ENCODE measurements at regions not wholly inside any gene's neighbourhood (a gene's known extent, or its start where the extent isn't known, plus 50 kb on each side); places are given as distances from the start of the nearest gene placed in this dataset.
"Not testable (repeated sequence)": the region's sequence is repeated elsewhere in the genome, so short reads cannot be mapped to it uniquely, and the experiment has no call there.

- H3F3A ChIP-seq (ENCODE audit: insufficient read depth), result no peaks in the 10 kb centered on the region
- H3K36me3 ChIP-seq (ENCODE audit: low read depth), result no peaks in the 10 kb centered on the region
- H3K27ac ChIP-seq, result no peak overlapping the region
- no peak overlapping the region for H3K4me2 ChIP-seq (ENCODE audit: unreplicated experiment)
- H2AFZ ChIP-seq, result no peak overlapping the region
- no peaks in the 10 kb centered on the region for H3K9me2 ChIP-seq (ENCODE audit: insufficient read depth)
- TF ChIP-seq EZH2phosphoT487 (IDR thresholded peaks at IDR 0.05; ENCODE audit: insufficient read depth, low read depth) (no peak), EZH2 (IDR thresholded peaks at IDR 0.05; ENCODE audit: insufficient read depth, poor library complexity, severe bottlenecking) (no peak)
- H3K4me1 ChIP-seq (ENCODE audit: insufficient read depth), result no peaks in the 10 kb centered on the region
- no peaks in the 10 kb centered on the region for H3K27me3 ChIP-seq (replicated peaks; ENCODE audit: insufficient read depth)
- DNase-seq, result no peak
- in situ Hi-C loops (cut with MboI), result no loop called here
- H3K9me3 ChIP-seq (ENCODE audit: low read depth), result no peaks in the 10 kb centered on the region
- no peaks in the 10 kb centered on the region for H3K79me2 ChIP-seq (ENCODE audit: insufficient read depth)
- 6 to 10% methylated on average over 3 of the region's 3 CpGs for WGBS, 2 experiments (ENCODE audit: low coverage in 1 of 2, low lambda C conversion rate in 2 of 2, missing lambda C conversion rate in 2 of 2)
- H4K20me1 ChIP-seq (ENCODE audit: insufficient read depth), result no peaks in the 10 kb centered on the region
- H3K4me3 ChIP-seq, result no peak overlapping the region
- no peak overlapping the region for H3K9ac ChIP-seq
These were observed 1702.6 kb upstream of the LRRTM1 start for GRCh38 chr2:82007071-82007664.

GRCh38 chr2:82005889-82006288 lies 1701.3 kb upstream of the LRRTM1 start:
- H3K27ac ChIP-seq; DNase-seq; H3K36me3 ChIP-seq (ENCODE audit: low read depth): not testable (repeated sequence)

GRCh38 chr2:82001614-82002013 lies 1697.1 kb upstream of the LRRTM1 start:
- no peaks in the 10 kb centered on the region for H4K20me1 ChIP-seq (ENCODE audit: insufficient read depth)
- no peaks in the 10 kb centered on the region for H3K9me3 ChIP-seq (ENCODE audit: low read depth)
- no peak overlapping the region for H3K4me3 ChIP-seq
- no peaks in the 10 kb centered on the region for H3K79me2 ChIP-seq (ENCODE audit: insufficient read depth)
- no peaks in the 10 kb centered on the region for H3K9me2 ChIP-seq (ENCODE audit: insufficient read depth)
- no peaks in the 10 kb centered on the region for H3K36me3 ChIP-seq (ENCODE audit: low read depth)
- H3K4me1 ChIP-seq (ENCODE audit: insufficient read depth), result no peaks in the 10 kb centered on the region
- in situ Hi-C loops (cut with MboI), result no loop called here
- DNase-seq, result no peak
- H3K27me3 ChIP-seq (replicated peaks; ENCODE audit: insufficient read depth), result no peaks in the 10 kb centered on the region
- 49 to 52% methylated on average over 4 of the region's 4 CpGs for WGBS, 2 experiments (ENCODE audit: low coverage in 1 of 2, low lambda C conversion rate in 2 of 2, missing lambda C conversion rate in 2 of 2)
- no peak for TF ChIP-seq EZH2phosphoT487 (IDR thresholded peaks at IDR 0.05; ENCODE audit: insufficient read depth, low read depth)
- no peak for TF ChIP-seq EZH2 (IDR thresholded peaks at IDR 0.05; ENCODE audit: insufficient read depth, poor library complexity, severe bottlenecking)
- H3K27ac ChIP-seq, result no peak overlapping the region
- no peaks in the 10 kb centered on the region for H3F3A ChIP-seq (ENCODE audit: insufficient read depth)
- no peak overlapping the region for H3K9ac ChIP-seq
- H3K4me2 ChIP-seq (ENCODE audit: unreplicated experiment), result no peak overlapping the region
- no peak overlapping the region for H2AFZ ChIP-seq

More at GRCh38 chr2:82005889-82006288, 1701.3 kb upstream of the LRRTM1 start:
- H3K4me2 ChIP-seq (ENCODE audit: unreplicated experiment); H2AFZ ChIP-seq; H3K9me2 ChIP-seq (ENCODE audit: insufficient read depth); H3K9me3 ChIP-seq (ENCODE audit: low read depth); H3K4me1 ChIP-seq (ENCODE audit: insufficient read depth); H3K9ac ChIP-seq; H3K27me3 ChIP-seq (replicated peaks; ENCODE audit: insufficient read depth); H3K79me2 ChIP-seq (ENCODE audit: insufficient read depth); H4K20me1 ChIP-seq (ENCODE audit: insufficient read depth); in situ Hi-C loops (cut with MboI); H3F3A ChIP-seq (ENCODE audit: insufficient read depth); H3K4me3 ChIP-seq: not testable (repeated sequence)
- 10 to 13% methylated on average over 5 of the region's 5 CpGs for WGBS, 2 experiments (ENCODE audit: low coverage in 1 of 2, low lambda C conversion rate in 2 of 2, missing lambda C conversion rate in 2 of 2)

- Histone ChIP-seq H3K9me3 (ENCODE audit: low read depth) (no peaks in the 10 kb centered on the region), H3K9me2 (ENCODE audit: insufficient read depth) (no peaks in the 10 kb centered on the region), H2AFZ (no peak overlapping the region), H3K9ac (no peak overlapping the region), H3K4me2 (ENCODE audit: unreplicated experiment) (no peak overlapping the region), H3K4me1 (ENCODE audit: insufficient read depth) (no peaks in the 10 kb centered on the region), H3K27me3 (replicated peaks; ENCODE audit: insufficient read depth) (no peaks in the 10 kb centered on the region), H3F3A (ENCODE audit: insufficient read depth) (no peaks in the 10 kb centered on the region), H3K36me3 (ENCODE audit: low read depth) (no peaks in the 10 kb centered on the region), H3K4me3 (no peak overlapping the region), H4K20me1 (ENCODE audit: insufficient read depth) (no peaks in the 10 kb centered on the region), H3K79me2 (ENCODE audit: insufficient read depth) (no peaks in the 10 kb centered on the region), H3K27ac (no peak overlapping the region)
- no peak for DNase-seq
- TF ChIP-seq EZH2phosphoT487 (IDR thresholded peaks at IDR 0.05; ENCODE audit: insufficient read depth, low read depth), result no peak
- in situ Hi-C loops (cut with MboI), result no loop called here
- 31 to 34% methylated on average over 2 of the region's 2 CpGs for WGBS, 2 experiments (ENCODE audit: low coverage in 1 of 2, low lambda C conversion rate in 2 of 2, missing lambda C conversion rate in 2 of 2)
These were observed 1696.1 kb upstream of the LRRTM1 start for GRCh38 chr2:82000606-82001005.

GRCh38 chr2:81996332-81996731 lies 1691.8 kb upstream of the LRRTM1 start:
- no peak overlapping the region for H3K27ac ChIP-seq
- in situ Hi-C loops (cut with MboI), result no loop called here
- 22 to 24% methylated on average over 3 of the region's 3 CpGs for WGBS, 2 experiments (ENCODE audit: low coverage in 1 of 2, low lambda C conversion rate in 2 of 2, missing lambda C conversion rate in 2 of 2)
- no peaks in the 10 kb centered on the region for H3K9me2 ChIP-seq (ENCODE audit: insufficient read depth)
- H3K4me1 ChIP-seq (ENCODE audit: insufficient read depth), result no peaks in the 10 kb centered on the region
- no peaks in the 10 kb centered on the region for H4K20me1 ChIP-seq (ENCODE audit: insufficient read depth)
- TF ChIP-seq EZH2 (IDR thresholded peaks at IDR 0.05; ENCODE audit: insufficient read depth, poor library complexity, severe bottlenecking) (no peak), EZH2phosphoT487 (IDR thresholded peaks at IDR 0.05; ENCODE audit: insufficient read depth, low read depth) (no peak)
- H3K9me3 ChIP-seq (ENCODE audit: low read depth), result no peaks in the 10 kb centered on the region
- H3K79me2 ChIP-seq (ENCODE audit: insufficient read depth), result no peaks in the 10 kb centered on the region
- no peak overlapping the region for H3K9ac ChIP-seq
- no peak overlapping the region for H3K4me3 ChIP-seq
- H3K27me3 ChIP-seq (replicated peaks; ENCODE audit: insufficient read depth), result no peaks in the 10 kb centered on the region
- H3K36me3 ChIP-seq (ENCODE audit: low read depth), result no peaks in the 10 kb centered on the region
- no peak overlapping the region for H3K4me2 ChIP-seq (ENCODE audit: unreplicated experiment)
- no peak for DNase-seq
- no peak overlapping the region for H2AFZ ChIP-seq
- H3F3A ChIP-seq (ENCODE audit: insufficient read depth), result no peaks in the 10 kb centered on the region

Data from GM23248 (cell line).